ENCODE measurements at regions not wholly inside any gene's neighbourhood (a gene's known extent, or its start where the extent isn't known, plus 50 kb on each side); places are given as distances from the start of the nearest gene placed in this dataset.

GRCh38 chr5:125969011-125969813 is 454.0 kb upstream of the GRAMD2B start:
- Histone ChIP-seq H3K4me1 (peaks cover 3 to 14% of the 10 kb centered on the region in 2 donors), H3K27me3 (no peaks in the 10 kb centered on the region), H3K27ac (no peak overlapping the region), H3K36me3 (no peaks in the 10 kb centered on the region), H3K9me3 (no peaks in the 10 kb centered on the region), H3K4me3 (replicated peaks in 1 of 3) (no peak overlapping the region)
- DNase-seq, result no peak
- no peak for TF ChIP-seq POLR2A (IDR thresholded peaks at IDR 0.05)
- no peak for TF ChIP-seq CTCF (IDR thresholded peaks at IDR 0.05)
- 85 to 90% methylated on average over 6 of the region's 6 CpGs for WGBS, 2 donors
- intact Hi-C loops (cut with DNase I), result no loop called here

GRCh38 chr5:125969814-125970171 is 453.4 kb upstream of the GRAMD2B start:
- WGBS, 2 donors, result 88 to 100% methylated on average over 1 of the region's 1 CpG
- no peaks in the 10 kb centered on the region for H3K9me3 ChIP-seq
- intact Hi-C loops (cut with DNase I), result no loop called here

GRCh38 chr5:125970631-125971307 is 452.4 kb upstream of the GRAMD2B start:
- TF ChIP-seq CTCF (IDR thresholded peaks at IDR 0.05) (no peak), POLR2A (IDR thresholded peaks at IDR 0.05) (no peak)
- H3K27ac ChIP-seq, result no peak overlapping the region

More at GRCh38 chr5:125969814-125970171, 453.4 kb upstream of the GRAMD2B start:
- Histone ChIP-seq H3K27me3 (no peaks in the 10 kb centered on the region), H3K4me3 (replicated peaks in 1 of 3) (no peak overlapping the region), H3K36me3 (no peaks in the 10 kb centered on the region), H3K27ac (no peak overlapping the region), H3K4me1 (peaks cover 3 to 14% of the 10 kb centered on the region in 2 donors)
- DNase-seq, result no peak
- no peak for TF ChIP-seq POLR2A (IDR thresholded peaks at IDR 0.05)
- TF ChIP-seq CTCF (IDR thresholded peaks at IDR 0.05), result no peak

GRCh38 chr5:125972706-125973105 is 450.5 kb upstream of the GRAMD2B start:
- H3K27ac ChIP-seq, result peak overlapping the region; percentile 13 to 49 (median 39)
- no peaks in the 10 kb centered on the region for H3K9me3 ChIP-seq
- no peaks in the 10 kb centered on the region for H3K36me3 ChIP-seq
- peaks cover 6 to 14% of the 10 kb centered on the region in 2 donors for H3K4me1 ChIP-seq
- H3K4me3 ChIP-seq (replicated peaks in 1 of 3), result no peak overlapping the region
- 40 to 43% methylated on average over 3 of the region's 3 CpGs for WGBS, 2 donors
- intact Hi-C loops (cut with DNase I), result no loop called here
- TF ChIP-seq POLR2A (IDR thresholded peaks at IDR 0.05) (no peak), CTCF (IDR thresholded peaks at IDR 0.05) (no peak)
- no peak for DNase-seq
- H3K27me3 ChIP-seq, result no peaks in the 10 kb centered on the region

More at GRCh38 chr5:125970631-125971307, 452.4 kb upstream of the GRAMD2B start:
- intact Hi-C loops (cut with DNase I), result no loop called here
- Histone ChIP-seq H3K4me3 (replicated peaks in 1 of 3) (no peak overlapping the region), H3K36me3 (no peaks in the 10 kb centered on the region), H3K4me1 (peaks cover 3 to 14% of the 10 kb centered on the region in 2 donors), H3K9me3 (no peaks in the 10 kb centered on the region), H3K27me3 (no peaks in the 10 kb centered on the region)
- no peak for DNase-seq
- WGBS, 2 donors, result 73 to 75% methylated on average over 7 of the region's 7 CpGs

- intact Hi-C loops (cut with DNase I), result no loop called here
- peaks cover 9 to 14% of the 10 kb centered on the region in 2 donors for H3K4me1 ChIP-seq
- no peak for DNase-seq
- no peaks in the 10 kb centered on the region for H3K27me3 ChIP-seq
- H3K4me3 ChIP-seq (replicated peaks in 1 of 3), result no peak overlapping the region
- 67 to 70% methylated on average over 3 of the region's 3 CpGs for WGBS, 2 donors
- H3K27ac ChIP-seq, result no peak overlapping the region
- H3K9me3 ChIP-seq, result no peaks in the 10 kb centered on the region
- TF ChIP-seq POLR2A (IDR thresholded peaks at IDR 0.05) (no peak), CTCF (IDR thresholded peaks at IDR 0.05) (no peak)
- H3K36me3 ChIP-seq, result no peaks in the 10 kb centered on the region
These were observed 448.5 kb upstream of the GRAMD2B start for GRCh38 chr5:125974679-125975078.
